Posterior cingulate gyrus (tissue), 11 donors: ENCODE measurements at regions not wholly inside any gene's neighbourhood (a gene's known extent, or its start where the extent isn't known, plus 50 kb on each side); places are given as distances from the start of the nearest gene placed in this dataset.

Experiments
- DNase-seq, 10 donors: peaks; one replicate each; pipeline versions ENCODE4 v3.0.0 to v3.0.0-alpha.2; 2020 to 2021; ENCODE audit warnings: mixed read lengths in 3 of 10
- intact Hi-C: fragments of 100-400 bp; cut with DNase I; formaldehyde crosslinking; loops from one replicate; pipeline ENCODE4 v1.15.1; 2023

DNA sequence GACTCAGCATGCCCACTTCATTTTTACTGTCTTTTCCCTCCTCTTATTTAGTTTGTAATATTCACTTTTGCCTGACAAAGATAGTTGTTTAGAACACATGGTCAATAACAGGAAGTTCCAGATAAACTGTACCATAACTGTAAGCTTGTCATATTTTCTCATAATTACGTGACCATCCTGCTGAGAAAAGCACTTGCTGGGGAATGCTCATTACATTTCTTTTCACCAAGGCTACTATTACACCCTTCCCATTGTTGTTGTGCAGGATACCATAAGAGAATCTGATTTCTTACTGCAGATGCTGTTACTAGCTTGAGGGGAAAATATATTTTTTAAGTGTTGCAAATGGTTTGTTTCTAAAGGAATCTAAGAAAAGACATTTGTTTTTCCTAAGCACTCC, 111.7 kb upstream of the SLITRK6 start:
- intact Hi-C loops = no loop called here
- DNase-seq = no peak

DNA sequence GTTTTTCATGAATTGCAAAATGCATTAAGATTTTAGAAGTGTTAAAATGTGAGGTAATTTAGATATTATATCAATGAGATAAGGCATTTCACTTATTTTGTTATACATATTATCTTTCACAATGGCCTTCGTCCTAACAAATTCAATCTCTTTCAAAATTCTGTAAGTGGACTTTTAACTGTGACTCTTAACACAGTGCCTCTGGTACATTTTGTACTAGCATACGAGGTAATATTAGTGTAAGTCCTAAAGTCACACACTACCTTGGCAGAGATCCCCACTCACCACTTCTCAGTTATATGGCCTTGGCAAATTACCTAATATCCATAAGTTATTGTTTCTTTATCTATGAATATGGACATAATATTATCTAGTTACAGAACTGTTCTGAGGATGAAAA, 101.3 kb upstream of the SLITRK6 start:
- intact Hi-C loops = no loop called here
- no peak for DNase-seq

DNA sequence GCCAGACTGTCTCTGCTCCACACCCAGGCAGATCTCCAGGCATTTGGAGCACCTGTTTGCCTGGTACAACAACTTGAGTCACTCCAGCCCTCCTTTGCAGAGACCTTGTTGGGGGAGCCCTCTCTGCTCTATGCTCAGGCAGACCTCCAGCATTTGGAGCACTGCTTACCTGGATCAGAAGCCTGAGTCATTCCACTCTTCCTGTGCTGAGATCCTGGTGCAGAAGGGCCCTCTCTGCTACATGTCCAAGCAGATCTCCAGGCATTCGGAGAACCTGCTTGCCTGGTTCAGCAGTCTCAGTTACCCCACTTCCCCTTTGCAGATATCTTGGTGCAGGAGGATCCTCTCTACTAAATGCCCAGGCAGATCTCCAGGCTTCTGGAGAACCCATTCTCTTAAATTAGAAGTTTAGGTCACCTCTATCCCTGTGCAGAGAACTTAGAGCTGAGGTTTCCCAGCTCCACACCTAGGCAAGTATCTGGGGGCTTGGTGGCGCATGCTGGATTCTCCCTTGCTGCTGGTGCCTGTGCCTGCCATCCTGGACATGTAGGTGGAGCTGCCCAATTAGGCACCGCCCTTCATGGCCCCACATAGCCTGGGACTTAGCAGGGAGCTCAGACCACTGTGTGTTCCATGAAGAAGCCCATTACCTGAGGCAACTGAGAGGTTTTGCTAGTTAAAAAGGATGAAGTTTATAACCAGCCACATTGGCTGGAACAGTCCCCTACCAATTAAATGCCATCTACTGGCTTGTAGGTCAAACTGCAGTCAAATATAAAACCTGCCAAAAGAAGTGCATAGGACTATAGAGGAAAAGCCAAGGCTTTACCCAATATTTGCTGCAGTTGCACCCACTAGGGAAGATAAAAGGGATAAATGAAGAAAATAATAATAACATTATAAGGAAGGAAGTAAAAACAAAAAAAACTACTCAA, 97.6 kb upstream of the SLITRK6 start:
- intact Hi-C loops = no loop called here
- DNase-seq = peak in 1 of 10 donors; percentile 47

DNA sequence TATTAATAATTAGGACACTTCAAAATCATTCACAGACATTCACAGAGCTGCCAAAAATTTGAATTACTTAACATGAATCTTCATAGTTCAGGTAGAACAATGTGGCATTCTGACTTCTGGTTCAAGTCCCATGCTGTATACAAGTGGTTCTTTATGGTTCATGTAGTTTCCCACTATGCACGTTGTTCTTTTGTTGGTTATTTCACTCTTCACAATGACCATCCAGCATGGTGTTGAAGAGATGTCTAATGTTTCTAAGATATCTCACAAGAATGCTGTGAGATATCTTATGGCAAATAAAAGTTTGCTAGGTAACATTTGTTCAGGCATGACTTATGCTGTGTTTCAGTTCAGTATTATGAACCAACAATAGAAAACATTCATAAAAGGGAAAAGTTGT, 88.2 kb upstream of the SLITRK6 start:
- DNase-seq = no peak
- intact Hi-C loops = no loop called here

DNA sequence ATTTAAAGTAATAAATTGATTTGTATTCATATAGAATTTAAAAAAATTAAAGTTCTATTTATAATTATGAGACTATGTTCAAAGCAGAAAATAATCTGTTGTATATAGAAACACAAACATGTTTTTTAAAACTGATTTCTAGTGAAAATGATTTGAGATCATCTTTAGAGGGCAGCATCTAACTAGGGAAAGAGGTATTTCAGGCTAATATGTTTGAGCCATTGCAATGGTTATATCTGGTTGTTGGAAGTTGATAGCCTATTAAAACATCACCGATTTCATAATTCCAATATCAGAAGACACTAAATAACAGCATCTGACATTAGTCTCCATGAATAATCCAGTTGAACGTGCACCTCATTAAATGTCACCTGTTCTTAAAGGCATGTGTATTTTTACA, 79.8 kb upstream of the SLITRK6 start:
- no peak for DNase-seq
- intact Hi-C loops = no loop called here

DNA sequence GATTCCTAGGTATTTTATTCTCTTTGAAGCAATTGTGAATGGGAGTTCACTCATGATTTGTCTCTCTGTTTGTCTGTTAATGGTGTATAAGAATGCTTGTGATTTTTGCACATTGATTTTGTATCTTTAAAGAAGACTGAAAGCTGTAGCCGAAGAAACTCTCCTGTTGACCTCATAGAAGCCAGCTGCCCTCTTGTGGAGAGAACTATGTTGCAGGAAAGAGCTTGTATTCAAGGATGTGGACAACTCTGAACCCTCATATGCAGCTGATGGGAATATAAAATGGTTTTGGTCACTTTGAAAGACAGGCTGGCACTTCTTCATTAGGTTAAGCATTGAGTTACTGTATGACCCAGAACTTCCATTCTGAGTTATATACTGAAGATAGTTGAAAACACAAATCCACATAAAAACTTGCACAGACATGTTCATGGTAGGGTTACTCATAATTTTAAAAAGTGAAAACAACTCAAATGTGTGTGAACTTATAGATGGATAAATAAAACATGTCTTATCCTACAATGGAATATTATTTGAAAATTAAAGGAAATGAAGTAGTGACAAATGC, 65.8 kb upstream of the SLITRK6 start:
- intact Hi-C loops = no loop called here
- DNase-seq = no peak

DNA sequence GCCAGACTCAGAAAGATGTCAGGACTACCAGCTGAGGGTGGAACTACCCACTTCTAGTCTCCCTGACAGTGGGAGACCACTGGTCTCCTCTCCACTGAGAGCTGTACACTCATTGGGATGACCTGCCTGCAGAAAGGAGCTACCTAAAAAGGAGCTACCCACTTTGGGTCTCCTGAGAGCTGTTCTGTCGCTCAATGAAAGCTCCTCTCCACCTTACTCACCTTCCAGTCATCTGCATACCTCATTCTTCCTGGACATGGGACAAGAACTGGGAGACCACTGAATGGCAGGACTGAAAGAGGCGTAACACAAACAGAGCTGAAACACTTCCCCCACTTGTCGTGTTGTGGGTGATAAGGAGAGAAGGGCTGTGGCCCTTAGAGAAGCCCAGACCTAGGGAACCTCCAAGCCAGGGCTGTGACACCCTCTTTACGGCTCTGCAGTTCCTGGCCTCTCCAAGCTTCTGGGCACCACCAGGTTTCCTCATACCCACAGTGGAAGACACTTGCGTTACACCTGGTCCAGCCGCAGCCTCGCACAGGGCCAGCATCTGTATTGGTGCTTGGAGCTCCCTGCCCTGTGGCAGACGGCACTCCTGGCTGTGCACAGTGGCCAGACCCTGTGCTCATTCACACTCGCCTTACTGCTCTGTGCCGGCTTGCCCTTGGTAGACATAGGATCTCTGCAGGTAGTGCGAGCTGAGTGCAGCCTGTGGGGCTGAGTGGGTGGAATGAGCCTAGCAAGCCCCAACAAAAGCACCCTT, 54.9 kb upstream of the SLITRK6 start:
- DNase-seq = peak in 2 of 10 donors; percentile 39 to 59
- intact Hi-C loops = no loop called here

DNA sequence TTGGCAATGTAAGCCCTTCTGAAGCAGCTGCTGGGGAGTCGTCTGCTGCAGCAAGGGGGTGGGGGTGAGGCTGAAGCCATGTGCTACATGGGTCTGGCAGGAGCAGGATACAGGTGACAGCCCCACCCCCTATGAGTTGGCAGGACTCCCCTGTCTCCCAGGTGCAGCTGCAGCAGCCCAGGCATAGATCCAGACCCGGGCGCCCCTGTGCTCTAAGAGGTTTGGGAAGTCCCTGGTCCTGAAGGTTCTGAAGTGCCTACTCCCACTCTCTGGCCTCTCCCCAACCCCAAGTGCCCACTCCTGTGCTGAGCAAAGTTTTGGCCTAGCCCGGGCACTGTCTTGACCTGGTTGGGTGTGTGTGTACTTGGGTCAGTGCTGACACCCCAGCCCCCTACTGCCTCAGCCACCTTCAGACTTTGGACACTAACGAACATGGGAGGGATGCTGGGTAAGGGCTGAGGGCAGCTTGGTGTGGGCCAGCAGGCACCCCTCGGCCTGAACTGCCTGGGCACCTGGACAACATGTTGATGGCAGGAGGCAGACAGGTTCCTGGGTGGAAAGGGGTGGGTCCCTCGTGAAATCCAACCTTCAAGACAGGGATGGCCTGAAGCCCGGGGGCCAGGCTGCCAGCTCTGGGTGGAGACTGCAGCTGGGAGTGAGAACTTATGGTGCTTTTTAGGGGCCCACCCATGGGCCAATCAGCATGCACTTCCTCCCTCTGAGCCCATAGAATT, 54.1 kb upstream of the SLITRK6 start:
- peak in 2 of 10 donors; percentile 59 to 77 for DNase-seq
- intact Hi-C loops = no loop called here
